HL-60 (cell line): ENCODE measurements at regions not wholly inside any gene's neighbourhood (a gene's known extent, or its start where the extent isn't known, plus 50 kb on each side); places are given as distances from the start of the nearest gene placed in this dataset.

Source experiments
- DNase-seq, 2 experiments: peaks; one replicate each; pipeline ENCODE4 v3.0.0-alpha.2; 2010 to 2020; ENCODE audit warnings: low read depth in 1 of 2, low spot score in 1 of 2
- H3K27ac ChIP-seq: fragments of 250-450 bp; sonication (Bioruptor Pico); replicated peaks from 2 replicates; pipeline ENCODE4 v1.5.1; 2020; ENCODE audit warnings: mild to moderate bottlenecking, moderate library complexity
- H3K27me3 ChIP-seq: fragments of 250-450 bp; sonication (Bioruptor Pico); 2 replicates; pipeline ENCODE4 v1.5.1; 2021; ENCODE audit warnings: mild to moderate bottlenecking, moderate library complexity; ENCODE audit not compliant: insufficient read depth, poor library complexity, severe bottlenecking
- H3K4me3 ChIP-seq: replicated peaks from 2 replicates; pipeline ENCODE4 v1.5.1; 2011; ENCODE audit warnings: mild to moderate bottlenecking, control low read depth, low read length; ENCODE audit not compliant: insufficient read depth
- CTCF ChIP-seq: IDR thresholded peaks from one replicate; pipeline ENCODE4 v1.5.1; 2011; ENCODE audit warnings: low read length, control low read depth, inconsistent platforms; ENCODE audit not compliant: insufficient read depth
- GABPA ChIP-seq: IDR thresholded peaks from 2 replicates; pipeline ENCODE4 v1.6.1; 2012; ENCODE audit warnings: low read depth
- POLR2AphosphoS5 ChIP-seq: IDR thresholded peaks from 2 replicates; pipeline ENCODE4 v1.6.1; 2012; ENCODE audit warnings: low read depth
- REST ChIP-seq: IDR thresholded peaks from 2 replicates; pipeline ENCODE4 v1.6.1; 2012; ENCODE audit warnings: low read depth; ENCODE audit not compliant: insufficient replicate concordance
- SPI1 ChIP-seq: IDR thresholded peaks from 2 replicates; pipeline ENCODE4 v1.6.1; 2012; ENCODE audit warnings: low read depth, mild to moderate bottlenecking, borderline replicate concordance

- H3K27ac ChIP-seq: no peak overlapping the region
- DNase-seq: no peak
- TF ChIP-seq GABPA (no peak), REST (no peak), CTCF (no peak), SPI1 (no peak), POLR2AphosphoS5 (no peak)
- no peak overlapping the region for H3K4me3 ChIP-seq
- no peaks in the 10 kb centered on the region for H3K27me3 ChIP-seq
Measured at GRCh38 chr4:33107814-33108213, 2387.6 kb downstream of the PCDH7 start.

GRCh38 chr4:33111117-33111516, 2390.9 kb downstream of the PCDH7 start:
- TF ChIP-seq POLR2AphosphoS5: no peak
- TF ChIP-seq GABPA: no peak
- TF ChIP-seq CTCF: no peak
- TF ChIP-seq REST: no peak
- no peak for TF ChIP-seq SPI1
- Histone ChIP-seq H3K4me3 (no peak overlapping the region), H3K27me3 (no peaks in the 10 kb centered on the region), H3K27ac (no peak overlapping the region)
- no peak for DNase-seq

- no peak overlapping the region for H3K27ac ChIP-seq
- no peak for DNase-seq
- no peak for TF ChIP-seq SPI1
- no peak for TF ChIP-seq REST
- no peak for TF ChIP-seq POLR2AphosphoS5
- no peak for TF ChIP-seq GABPA
- no peak overlapping the region for H3K4me3 ChIP-seq
- H3K27me3 ChIP-seq: no peaks in the 10 kb centered on the region
Measured at GRCh38 chr4:33116871-33117270, 2396.7 kb downstream of the PCDH7 start.
